GM18907 (cell line): ENCODE measurements at regions not wholly inside any gene's neighbourhood (a gene's known extent, or its start where the extent isn't known, plus 50 kb on each side); places are given as distances from the start of the nearest gene placed in this dataset.

Experiments
- ATAC-seq: cut with Tn5 transposase; IDR thresholded peaks from one replicate; pipeline ENCODE4 v1.9.1; 2021; ENCODE audit warnings: mild to moderate bottlenecking, moderate library complexity; ENCODE audit not compliant: unreplicated experiment

- no peak for ATAC-seq
These were observed 441.0 kb downstream of the CDK5RAP2 start for GRCh38 chr9:120138955-120139354.

- no peak for ATAC-seq
These were observed 442.7 kb downstream of the CDK5RAP2 start for GRCh38 chr9:120137186-120137840.

GRCh38 chr9:120136696-120137095 is 443.3 kb downstream of the CDK5RAP2 start:
- ATAC-seq = no peak

- ATAC-seq = no peak
These were observed 462.9 kb downstream of the CDK5RAP2 start for GRCh38 chr9:120117081-120117480.

- ATAC-seq = no peak
These were observed 469.4 kb downstream of the CDK5RAP2 start for GRCh38 chr9:120110520-120110919.

GRCh38 chr9:120109242-120109641 is 470.7 kb downstream of the CDK5RAP2 start:
- no peak for ATAC-seq

- no peak for ATAC-seq
These were observed 472.8 kb downstream of the CDK5RAP2 start for GRCh38 chr9:120107138-120107537.

GRCh38 chr9:120104771-120105170 is 475.2 kb downstream of the CDK5RAP2 start:
- ATAC-seq = no peak

GRCh38 chr9:120100595-120100994 is 479.4 kb downstream of the CDK5RAP2 start:
- ATAC-seq = no peak

GRCh38 chr9:120099065-120099464 is 480.9 kb downstream of the CDK5RAP2 start:
- no peak for ATAC-seq

- no peak for ATAC-seq
These were observed 481.4 kb downstream of the CDK5RAP2 start for GRCh38 chr9:120098584-120098983.

GRCh38 chr9:120091206-120091605 is 488.8 kb downstream of the CDK5RAP2 start:
- ATAC-seq = no peak

GRCh38 chr9:120080849-120081248 is 499.1 kb downstream of the CDK5RAP2 start:
- ATAC-seq = no peak

GRCh38 chr9:120078112-120078511 is 501.9 kb downstream of the CDK5RAP2 start:
- ATAC-seq = no peak

- no peak for ATAC-seq
These were observed 508.2 kb downstream of the CDK5RAP2 start for GRCh38 chr9:120071760-120072159.

GRCh38 chr9:120066315-120066714 is 513.7 kb downstream of the CDK5RAP2 start:
- no peak for ATAC-seq

GRCh38 chr9:120065151-120065550 is 514.8 kb downstream of the CDK5RAP2 start:
- no peak for ATAC-seq

GRCh38 chr9:120045011-120045410 is 535.0 kb downstream of the CDK5RAP2 start:
- no peak for ATAC-seq

- no peak for ATAC-seq
These were observed 536.5 kb downstream of the CDK5RAP2 start for GRCh38 chr9:120043448-120043847.

- ATAC-seq = no peak
These were observed 539.1 kb downstream of the CDK5RAP2 start for GRCh38 chr9:120040896-120041295.

GRCh38 chr9:120038342-120038741 is 541.6 kb downstream of the CDK5RAP2 start:
- no peak for ATAC-seq

GRCh38 chr9:120032639-120033038 is 547.3 kb downstream of the CDK5RAP2 start:
- no peak for ATAC-seq

GRCh38 chr9:120030847-120031246 is 549.1 kb downstream of the CDK5RAP2 start:
- no peak for ATAC-seq
